GM23338 (cell line): ENCODE measurements at regions not wholly inside any gene's neighbourhood (a gene's known extent, or its start where the extent isn't known, plus 50 kb on each side); places are given as distances from the start of the nearest gene placed in this dataset.

Source experiments
- ATAC-seq: fragments of 200-7000 bp; cut with Tn5 transposase; 3 replicates; pipeline ENCODE4 v1.9.1; 2020
- DNase-seq: peaks from one replicate; pipeline ENCODE4 v3.0.0-alpha.2; 2015; ENCODE audit warnings: low spot score
- H2AFZ ChIP-seq: fragments of 200-600 bp; sonication (generic); 2 replicates; pipeline ENCODE4 v1.8.0; 2016; ENCODE audit warnings: antibody characterized with exemption, mild to moderate bottlenecking, moderate library complexity
- H3F3A ChIP-seq: fragments of 200-600 bp; sonication (generic); replicated peaks from 2 replicates; pipeline ENCODE4 v1.8.0; 2017; ENCODE audit warnings: antibody characterized with exemption, mixed run types, low read depth
- H3K27ac ChIP-seq: fragments of 200-600 bp; sonication (generic); 2 replicates; pipeline ENCODE4 v1.6.1; 2016; ENCODE audit warnings: low read depth
- H3K27me3 ChIP-seq: fragments of 200-600 bp; sonication (generic); 2 replicates; pipeline ENCODE4 v1.8.0; 2016; ENCODE audit warnings: mild to moderate bottlenecking, mixed run types, moderate library complexity; ENCODE audit not compliant: insufficient read depth
- H3K36me3 ChIP-seq: fragments of 200-600 bp; sonication (generic); 2 replicates; pipeline ENCODE4 v1.8.0; 2016; ENCODE audit warnings: mild to moderate bottlenecking; ENCODE audit not compliant: insufficient read depth
- H3K4me1 ChIP-seq: fragments of 200-600 bp; sonication (generic); 2 replicates; pipeline ENCODE4 v1.8.0; 2016; ENCODE audit warnings: mild to moderate bottlenecking, moderate library complexity; ENCODE audit not compliant: insufficient read depth
- H3K4me2 ChIP-seq: fragments of 200-600 bp; sonication (generic); 2 replicates; pipeline ENCODE4 v1.7.1; 2017; ENCODE audit warnings: mixed run types
- H3K4me3 ChIP-seq: fragments of 200-600 bp; sonication (generic); 2 replicates; pipeline ENCODE4 v1.6.1; 2016; ENCODE audit warnings: mixed run types
- H3K79me2 ChIP-seq: fragments of 200-600 bp; sonication (generic); replicated peaks from 2 replicates; pipeline ENCODE4 v1.8.0; 2017; ENCODE audit warnings: mild to moderate bottlenecking; ENCODE audit not compliant: insufficient read depth
- H3K9me2 ChIP-seq: fragments of 200-600 bp; sonication (generic); 2 replicates; pipeline ENCODE4 v1.8.0; 2017; ENCODE audit not compliant: insufficient read depth
- H4K20me1 ChIP-seq: fragments of 200-600 bp; sonication (generic); replicated peaks from 2 replicates; pipeline ENCODE4 v1.8.0; 2017; ENCODE audit warnings: mild to moderate bottlenecking; ENCODE audit not compliant: insufficient read depth
- H3K27ac Mint-ChIP-seq: 2 replicates; pipeline ENCODE4 v1.8.0; 2020; ENCODE audit warnings: inconsistent platforms, mild to moderate bottlenecking, moderate library complexity, mixed read lengths
- H3K27me3 Mint-ChIP-seq: 3 replicates; pipeline ENCODE4 v1.8.0; 2022; ENCODE audit warnings: low read depth, mild to moderate bottlenecking, moderate library complexity, mixed read lengths, inconsistent platforms; ENCODE audit not compliant: insufficient read depth, poor library complexity
- H3K36me3 Mint-ChIP-seq: 3 replicates; pipeline ENCODE4 v1.8.0; 2021; ENCODE audit warnings: low read depth, mild to moderate bottlenecking, inconsistent platforms, moderate library complexity, mixed read lengths
- H3K4me1 Mint-ChIP-seq: 3 replicates; pipeline ENCODE4 v1.8.0; 2020; ENCODE audit warnings: mild to moderate bottlenecking, inconsistent platforms, mixed read lengths
- H3K4me3 Mint-ChIP-seq: 3 replicates; pipeline ENCODE4 v1.8.0; 2021; ENCODE audit warnings: moderate library complexity, mild to moderate bottlenecking, inconsistent platforms, mixed read lengths
- H3K9me3 Mint-ChIP-seq: 3 replicates; pipeline ENCODE4 v1.8.0; 2020; ENCODE audit warnings: moderate library complexity, mild to moderate bottlenecking, inconsistent platforms, mixed read lengths
- CREB1 ChIP-seq: fragments of 250-450 bp; sonication (Bioruptor Pico); IDR thresholded peaks from 2 replicates; pipeline ENCODE4 v1.5.0; 2020; ENCODE audit warnings: low read depth, mild to moderate bottlenecking, moderate library complexity
- CTCF ChIP-seq, 2 experiments: fragments of 200-600 bp in 1 of 2; sonication (generic) in 1 of 2; conservative IDR thresholded peaks; 2 replicates each; pipeline versions ENCODE4 v1.5.1 to v1.6.1; 2016 to 2017; ENCODE audit warnings: antibody characterized with exemption in 2 of 2, low read depth in 2 of 2, mild to moderate bottlenecking in 2 of 2, moderate library complexity in 1 of 2
- EZH2 ChIP-seq: fragments of 200-600 bp; sonication (generic); IDR thresholded peaks from one replicate; pipeline ENCODE4 v1.8.0; 2017; ENCODE audit warnings: antibody characterized with exemption, mild to moderate bottlenecking, low read depth; ENCODE audit not compliant: unreplicated experiment
- EZH2phosphoT487 ChIP-seq: fragments of 200-600 bp; sonication (generic); IDR thresholded peaks from one replicate; pipeline ENCODE4 v1.8.1; 2018; ENCODE audit warnings: antibody characterized with exemption; ENCODE audit not compliant: unreplicated experiment
- JUNB ChIP-seq: IDR thresholded peaks from one replicate; pipeline ENCODE4 v1.6.1; 2016; ENCODE audit warnings: antibody characterized with exemption; ENCODE audit not compliant: unreplicated experiment
- POLR2AphosphoS5 ChIP-seq: IDR thresholded peaks from 2 replicates; pipeline ENCODE4 v1.6.1; 2016; ENCODE audit warnings: antibody characterized with exemption, low read depth
- REST ChIP-seq: IDR thresholded peaks from one replicate; pipeline ENCODE4 v1.6.1; 2018; ENCODE audit warnings: antibody characterized with exemption; ENCODE audit not compliant: unreplicated experiment
- ZNF114 ChIP-seq: fragments of 250-450 bp; sonication (Bioruptor Pico); IDR thresholded peaks from 2 replicates; pipeline ENCODE4 v1.5.0; 2020; ENCODE audit warnings: mild to moderate bottlenecking, moderate library complexity
- ZNF331 ChIP-seq: fragments of 250-450 bp; sonication (Bioruptor Pico); IDR thresholded peaks from 2 replicates; pipeline ENCODE4 v1.5.0; 2020; ENCODE audit warnings: low read depth, mild to moderate bottlenecking, moderate library complexity
- TF ChIP-seq, protein P1 (sequence below): fragments of 250-450 bp; sonication (Bioruptor Pico); IDR thresholded peaks from 2 replicates; pipeline ENCODE4 v1.5.0; 2020; ENCODE audit warnings: mild to moderate bottlenecking, moderate library complexity

- ATAC-seq (no peak), DNase-seq (no peak)
- H3K27me3 Mint-ChIP-seq: peaks cover 6% of the 10 kb centered on the region
- H3K79me2 ChIP-seq: no peaks in the 10 kb centered on the region
- H3K27me3 ChIP-seq: no peaks in the 10 kb centered on the region
- H3K36me3 ChIP-seq: no peaks in the 10 kb centered on the region
- no peaks in the 10 kb centered on the region for H4K20me1 ChIP-seq
- no peaks in the 10 kb centered on the region for H3F3A ChIP-seq
- peaks cover 17% of the 10 kb centered on the region for H3K4me1 Mint-ChIP-seq
- H3K4me3 Mint-ChIP-seq: no peak overlapping the region
- peaks cover 4% of the 10 kb centered on the region; the same call in 2 of the 3 replicates for H3K36me3 Mint-ChIP-seq
- no peak overlapping the region for H3K4me2 ChIP-seq
- H3K9me2 ChIP-seq: peaks cover 5% of the 10 kb centered on the region; the same call in 1 of the 2 replicates
- no peak overlapping the region for H3K27ac ChIP-seq
- no peaks in the 10 kb centered on the region; the same call in 1 of the 2 replicates for H3K4me1 ChIP-seq
- no peak overlapping the region for H3K4me3 ChIP-seq
- TF ChIP-seq JUNB: no peak
- TF ChIP-seq EZH2: no peak
- TF ChIP-seq, protein P1, sequence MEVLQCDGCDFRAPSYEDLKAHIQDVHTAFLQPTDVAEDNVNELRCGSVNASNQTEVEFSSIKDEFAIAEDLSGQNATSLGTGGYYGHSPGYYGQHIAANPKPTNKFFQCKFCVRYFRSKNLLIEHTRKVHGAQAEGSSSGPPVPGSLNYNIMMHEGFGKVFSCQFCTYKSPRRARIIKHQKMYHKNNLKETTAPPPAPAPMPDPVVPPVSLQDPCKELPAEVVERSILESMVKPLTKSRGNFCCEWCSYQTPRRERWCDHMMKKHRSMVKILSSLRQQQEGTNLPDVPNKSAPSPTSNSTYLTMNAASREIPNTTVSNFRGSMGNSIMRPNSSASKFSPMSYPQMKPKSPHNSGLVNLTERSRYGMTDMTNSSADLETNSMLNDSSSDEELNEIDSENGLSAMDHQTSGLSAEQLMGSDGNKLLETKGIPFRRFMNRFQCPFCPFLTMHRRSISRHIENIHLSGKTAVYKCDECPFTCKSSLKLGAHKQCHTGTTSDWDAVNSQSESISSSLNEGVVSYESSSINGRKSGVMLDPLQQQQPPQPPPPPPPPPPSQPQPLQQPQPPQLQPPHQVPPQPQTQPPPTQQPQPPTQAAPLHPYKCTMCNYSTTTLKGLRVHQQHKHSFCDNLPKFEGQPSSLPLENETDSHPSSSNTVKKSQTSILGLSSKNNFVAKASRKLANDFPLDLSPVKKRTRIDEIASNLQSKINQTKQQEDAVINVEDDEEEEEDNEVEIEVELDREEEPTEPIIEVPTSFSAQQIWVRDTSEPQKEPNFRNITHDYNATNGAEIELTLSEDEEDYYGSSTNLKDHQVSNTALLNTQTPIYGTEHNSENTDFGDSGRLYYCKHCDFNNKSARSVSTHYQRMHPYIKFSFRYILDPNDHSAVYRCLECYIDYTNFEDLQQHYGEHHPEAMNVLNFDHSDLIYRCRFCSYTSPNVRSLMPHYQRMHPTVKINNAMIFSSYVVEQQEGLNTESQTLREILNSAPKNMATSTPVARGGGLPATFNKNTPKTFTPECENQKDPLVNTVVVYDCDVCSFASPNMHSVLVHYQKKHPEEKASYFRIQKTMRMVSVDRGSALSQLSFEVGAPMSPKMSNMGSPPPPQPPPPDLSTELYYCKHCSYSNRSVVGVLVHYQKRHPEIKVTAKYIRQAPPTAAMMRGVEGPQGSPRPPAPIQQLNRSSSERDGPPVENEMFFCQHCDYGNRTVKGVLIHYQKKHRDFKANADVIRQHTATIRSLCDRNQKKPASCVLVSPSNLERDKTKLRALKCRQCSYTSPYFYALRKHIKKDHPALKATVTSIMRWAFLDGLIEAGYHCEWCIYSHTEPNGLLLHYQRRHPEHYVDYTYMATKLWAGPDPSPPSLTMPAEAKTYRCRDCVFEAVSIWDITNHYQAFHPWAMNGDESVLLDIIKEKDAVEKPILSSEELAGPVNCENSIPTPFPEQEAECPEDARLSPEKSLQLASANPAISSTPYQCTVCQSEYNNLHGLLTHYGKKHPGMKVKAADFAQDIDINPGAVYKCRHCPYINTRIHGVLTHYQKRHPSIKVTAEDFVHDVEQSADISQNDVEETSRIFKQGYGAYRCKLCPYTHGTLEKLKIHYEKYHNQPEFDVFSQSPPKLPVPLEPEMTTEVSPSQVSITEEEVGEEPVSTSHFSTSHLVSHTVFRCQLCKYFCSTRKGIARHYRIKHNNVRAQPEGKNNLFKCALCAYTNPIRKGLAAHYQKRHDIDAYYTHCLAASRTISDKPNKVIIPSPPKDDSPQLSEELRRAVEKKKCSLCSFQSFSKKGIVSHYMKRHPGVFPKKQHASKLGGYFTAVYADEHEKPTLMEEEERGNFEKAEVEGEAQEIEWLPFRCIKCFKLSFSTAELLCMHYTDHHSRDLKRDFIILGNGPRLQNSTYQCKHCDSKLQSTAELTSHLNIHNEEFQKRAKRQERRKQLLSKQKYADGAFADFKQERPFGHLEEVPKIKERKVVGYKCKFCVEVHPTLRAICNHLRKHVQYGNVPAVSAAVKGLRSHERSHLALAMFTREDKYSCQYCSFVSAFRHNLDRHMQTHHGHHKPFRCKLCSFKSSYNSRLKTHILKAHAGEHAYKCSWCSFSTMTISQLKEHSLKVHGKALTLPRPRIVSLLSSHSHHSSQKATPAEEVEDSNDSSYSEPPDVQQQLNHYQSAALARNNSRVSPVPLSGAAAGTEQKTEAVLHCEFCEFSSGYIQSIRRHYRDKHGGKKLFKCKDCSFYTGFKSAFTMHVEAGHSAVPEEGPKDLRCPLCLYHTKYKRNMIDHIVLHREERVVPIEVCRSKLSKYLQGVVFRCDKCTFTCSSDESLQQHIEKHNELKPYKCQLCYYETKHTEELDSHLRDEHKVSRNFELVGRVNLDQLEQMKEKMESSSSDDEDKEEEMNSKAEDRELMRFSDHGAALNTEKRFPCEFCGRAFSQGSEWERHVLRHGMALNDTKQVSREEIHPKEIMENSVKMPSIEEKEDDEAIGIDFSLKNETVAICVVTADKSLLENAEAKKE (CRISPR knock-in tag): no peak
- no peak for TF ChIP-seq ZNF114 (CRISPR knock-in tag)
- no peak for TF ChIP-seq REST
- no peak for TF ChIP-seq CREB1 (CRISPR knock-in tag)
- no peak for TF ChIP-seq POLR2AphosphoS5
- TF ChIP-seq CTCF (conservative IDR thresholded peaks at IDR 0.05; ENCODE audit: low read depth in 2 of 2): no peak
- TF ChIP-seq EZH2phosphoT487: no peak
- no peak for TF ChIP-seq ZNF331 (CRISPR knock-in tag)
- peaks cover 3% of the 10 kb centered on the region; the same call in 2 of the 3 replicates for H3K9me3 Mint-ChIP-seq
- no peak overlapping the region for H3K27ac Mint-ChIP-seq
- H2AFZ ChIP-seq: no peak overlapping the region
Measured at GRCh38 chr12:46515829-46516228, 143.3 kb upstream of the SLC38A2 start.
